ENCODE measurements at regions not wholly inside any gene's neighbourhood (a gene's known extent, or its start where the extent isn't known, plus 50 kb on each side); places are given as distances from the start of the nearest gene placed in this dataset.

- CTCF ChIA-PET (ENCODE audit: low intra/inter-chr PET ratio) = no interaction called here
- Histone ChIP-seq H2AFZ (ENCODE audit: low read depth, low read length) (no peak overlapping the region), H3K4me2 (ENCODE audit: insufficient read depth, low read length) (no peak overlapping the region), H3K4me3 (no peak overlapping the region), H3K79me2 (ENCODE audit: control insufficient read depth, insufficient read depth, low read length) (no peaks in the 10 kb centered on the region), H3K9ac (ENCODE audit: insufficient read depth in 1 of 2, low read depth in 2 of 2, low read length in 2 of 2) (no peak overlapping the region), H3K27me3 (ENCODE audit: control insufficient read depth in 2 of 2, insufficient read depth in 2 of 2, low read length in 2 of 2) (no peaks in the 10 kb centered on the region), H4K20me1 (replicated peaks; ENCODE audit: control insufficient read depth, insufficient read depth, low read length) (no peaks in the 10 kb centered on the region), H3K9me3 (replicated peaks; ENCODE audit: control insufficient read depth, insufficient read depth, low read depth, low read length) (no peaks in the 10 kb centered on the region), H3K4me1 (replicated peaks in 1 of 2; ENCODE audit: control insufficient read depth in 2 of 2, insufficient read depth in 2 of 2, low read length in 2 of 2) (no peaks in the 10 kb centered on the region; a peak in 1 of 5 replicates), H3K36me3 (ENCODE audit: control insufficient read depth, insufficient read depth, low read length) (no peaks in the 10 kb centered on the region), H3K9me1 (ENCODE audit: control insufficient read depth, insufficient read depth, low read length) (no peaks in the 10 kb centered on the region), H3K27ac (ENCODE audit: extremely low read depth, low read depth, low read length) (no peak overlapping the region)
- 9% methylated on average over 3 of the region's 3 CpGs for WGBS (ENCODE audit: insufficient coverage, low coverage, missing lambda C conversion rate)
- ATAC-seq = no peak
- in situ Hi-C loops (cut with MboI) (no loop called here), intact Hi-C loops (cut with micrococcal nuclease) (no loop called here)
- no peak for FAIRE-seq
- no TSS peak for BruUV-seq (replicated peaks)
- DNase-seq (ENCODE audit: extremely low read depth in 1 of 4, low spot score in 3 of 4) = no peak
- POLR2A ChIA-PET = no interaction called here
- TF ChIP-seq EGR1 (conservative IDR thresholded peaks at IDR 0.05) (no peak), ARID3A (IDR thresholded peaks at IDR 0.05; ENCODE audit: borderline replicate concordance, low read depth, low read length) (no peak), ZNF77 (CRISPR knock-in tag; IDR thresholded peaks at IDR 0.05) (no peak), COPS2 (conservative IDR thresholded peaks at IDR 0.05) (no peak), STAT5B (CRISPR knock-in tag; IDR thresholded peaks at IDR 0.05) (no peak), FOXO4 (CRISPR knock-in tag; IDR thresholded peaks at IDR 0.05) (no peak), ZBTB5 (IDR thresholded peaks at IDR 0.05) (no peak), ZNF280A (IDR thresholded peaks at IDR 0.05; ENCODE audit: low read depth, partially characterized antibody) (no peak), SREBF2 (CRISPR knock-in tag; IDR thresholded peaks at IDR 0.05) (no peak), ZKSCAN1 (IDR thresholded peaks at IDR 0.05; ENCODE audit: low read depth, low read length) (no peak), ETS2 (tag; IDR thresholded peaks at IDR 0.05; ENCODE audit: borderline replicate concordance, poor library complexity, severe bottlenecking) (no peak), ARID1B (IDR thresholded peaks at IDR 0.05) (no peak), ZNF561 (CRISPR knock-in tag; conservative IDR thresholded peaks at IDR 0.05) (no peak), NONO (IDR thresholded peaks at IDR 0.05; ENCODE audit: low read depth in 2 of 2, low read length in 1 of 2) (no peak), STAT6 (CRISPR knock-in tag; IDR thresholded peaks at IDR 0.05) (no peak)
Observed at GRCh38 chr6:3987053-3987452, 91.9 kb downstream of the FAM217A start.
